ENCODE measurements at regions not wholly inside any gene's neighbourhood (a gene's known extent, or its start where the extent isn't known, plus 50 kb on each side); places are given as distances from the start of the nearest gene placed in this dataset.

GRCh38 chr18:39799006-39799405, 2156.0 kb upstream of the PIK3C3 start:
- peak overlapping the region; percentile 58 to 59 for H3K4me3 ChIP-seq (ENCODE audit: low read length in 2 of 2)

DNA sequence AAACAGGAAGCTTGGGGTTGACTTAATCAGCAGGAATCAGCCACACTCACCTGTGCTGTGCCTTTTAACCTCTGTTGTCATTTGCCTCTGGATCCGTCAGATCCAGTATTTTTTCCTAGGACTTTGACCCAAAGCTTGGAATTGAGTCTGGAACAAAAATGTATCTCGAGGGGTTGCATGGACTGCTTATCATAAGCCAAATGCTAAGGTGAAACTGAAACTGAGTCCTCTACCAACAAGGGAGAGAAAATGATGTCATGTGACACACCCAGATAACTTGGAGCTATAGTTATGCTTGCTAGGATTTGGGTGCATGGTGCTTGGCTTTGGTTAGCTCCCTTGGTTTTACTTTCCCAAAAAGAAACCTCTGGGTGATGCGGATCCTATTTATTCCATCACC, 2158.6 kb upstream of the PIK3C3 start:
- DNase-seq (ENCODE audit: low spot score): no peak
- WGBS, 2 donors (ENCODE audit: extremely low coverage in 2 of 2, insufficient read length in 2 of 2, insufficient replicate concordance in 1 of 2): no CpG with 5 or more reads among the region's 3 CpGs
- Histone ChIP-seq H3K23ac (ENCODE audit: low read depth, low read length, poor library complexity) (no peak overlapping the region), H3K27me3 (ENCODE audit: control insufficient read depth in 3 of 3, insufficient read depth in 3 of 3, low read depth in 1 of 3, low read length in 3 of 3) (no peaks in the 10 kb centered on the region), H3K9me3 (replicated peaks in 1 of 2; ENCODE audit: control insufficient read depth in 2 of 2, insufficient read depth in 1 of 2, low read depth in 1 of 2, low read length in 2 of 2) (peaks cover 0 to 4% of the 10 kb centered on the region in 2 donors), H3K27ac (replicated peaks; ENCODE audit: low read length) (no peak overlapping the region), H3K4me2 (ENCODE audit: insufficient read depth, low read length, poor library complexity, severe bottlenecking) (no peak overlapping the region), H2BK15ac (ENCODE audit: low read length) (no peak overlapping the region), H3K79me1 (ENCODE audit: low read depth, low read length) (no peaks in the 10 kb centered on the region), H4K8ac (ENCODE audit: low read depth, low read length) (no peak overlapping the region), H2BK120ac (ENCODE audit: low read depth, low read length) (no peak overlapping the region), H2AFZ (ENCODE audit: low read length) (no peak overlapping the region), H2BK5ac (ENCODE audit: low read length) (no peak overlapping the region), H3K4ac (ENCODE audit: low read length) (no peak overlapping the region), H3K4me3 (ENCODE audit: low read length in 2 of 2) (no peak overlapping the region), H3K4me1 (ENCODE audit: control insufficient read depth in 2 of 2, insufficient read depth in 1 of 2, low read depth in 1 of 2, low read length in 2 of 2) (peaks cover 0 to 36% of the 10 kb centered on the region in 2 donors), H2BK12ac (ENCODE audit: low read length) (no peak overlapping the region), H4K91ac (ENCODE audit: low read depth, low read length, poor library complexity) (no peak overlapping the region), H3K14ac (ENCODE audit: low read length) (no peak overlapping the region), H3K18ac (ENCODE audit: low read length) (no peak overlapping the region), H2AK5ac (ENCODE audit: low read depth, low read length) (no peak overlapping the region), H3K9ac (ENCODE audit: low read depth, low read length, poor library complexity) (no peak overlapping the region), H3K36me3 (replicated peaks in 1 of 2; ENCODE audit: control insufficient read depth in 2 of 2, insufficient read depth in 2 of 2, low read length in 2 of 2) (peaks cover 0 to 2% of the 10 kb centered on the region in 2 donors)

More at GRCh38 chr18:39799006-39799405, 2156.0 kb upstream of the PIK3C3 start:
- H3K36me3 ChIP-seq (replicated peaks in 1 of 2; ENCODE audit: control insufficient read depth in 2 of 2, insufficient read depth in 2 of 2, low read length in 2 of 2): peaks cover 0 to 2% of the 10 kb centered on the region in 2 donors
- H4K91ac ChIP-seq (ENCODE audit: low read depth, low read length, poor library complexity): no peak overlapping the region
- H3K27ac ChIP-seq (replicated peaks; ENCODE audit: low read length): no peak overlapping the region
- no peak overlapping the region for H3K4ac ChIP-seq (ENCODE audit: low read length)
- no peak overlapping the region for H3K4me2 ChIP-seq (ENCODE audit: insufficient read depth, low read length, poor library complexity, severe bottlenecking)
- peaks cover 0 to 16% of the 10 kb centered on the region in 2 donors for H3K9me3 ChIP-seq (replicated peaks in 1 of 2; ENCODE audit: control insufficient read depth in 2 of 2, insufficient read depth in 1 of 2, low read depth in 1 of 2, low read length in 2 of 2)
- H2AFZ ChIP-seq (ENCODE audit: low read length): no peak overlapping the region
- H2BK12ac ChIP-seq (ENCODE audit: low read length): no peak overlapping the region
- H2AK5ac ChIP-seq (ENCODE audit: low read depth, low read length): no peak overlapping the region
- peaks cover 0 to 17% of the 10 kb centered on the region in 2 donors for H3K4me1 ChIP-seq (ENCODE audit: control insufficient read depth in 2 of 2, insufficient read depth in 1 of 2, low read depth in 1 of 2, low read length in 2 of 2)
- no CpG with 5 or more reads among the region's 9 CpGs for WGBS, 2 donors (ENCODE audit: extremely low coverage in 2 of 2, insufficient read length in 2 of 2, insufficient replicate concordance in 1 of 2)
- no peak overlapping the region for H2BK5ac ChIP-seq (ENCODE audit: low read length)
- H3K9ac ChIP-seq (ENCODE audit: low read depth, low read length, poor library complexity): no peak overlapping the region
- H3K14ac ChIP-seq (ENCODE audit: low read length): no peak overlapping the region
- no peak overlapping the region for H3K23ac ChIP-seq (ENCODE audit: low read depth, low read length, poor library complexity)
- no peak overlapping the region for H4K8ac ChIP-seq (ENCODE audit: low read depth, low read length)
- H3K79me1 ChIP-seq (ENCODE audit: low read depth, low read length): no peaks in the 10 kb centered on the region
- DNase-seq (ENCODE audit: low spot score): no peak
- no peak overlapping the region for H2BK15ac ChIP-seq (ENCODE audit: low read length)
- no peak overlapping the region for H2BK120ac ChIP-seq (ENCODE audit: low read depth, low read length)
- H3K27me3 ChIP-seq (ENCODE audit: control insufficient read depth in 3 of 3, insufficient read depth in 3 of 3, low read depth in 1 of 3, low read length in 3 of 3): no peaks in the 10 kb centered on the region
- no peak overlapping the region for H3K18ac ChIP-seq (ENCODE audit: low read length)

DNA sequence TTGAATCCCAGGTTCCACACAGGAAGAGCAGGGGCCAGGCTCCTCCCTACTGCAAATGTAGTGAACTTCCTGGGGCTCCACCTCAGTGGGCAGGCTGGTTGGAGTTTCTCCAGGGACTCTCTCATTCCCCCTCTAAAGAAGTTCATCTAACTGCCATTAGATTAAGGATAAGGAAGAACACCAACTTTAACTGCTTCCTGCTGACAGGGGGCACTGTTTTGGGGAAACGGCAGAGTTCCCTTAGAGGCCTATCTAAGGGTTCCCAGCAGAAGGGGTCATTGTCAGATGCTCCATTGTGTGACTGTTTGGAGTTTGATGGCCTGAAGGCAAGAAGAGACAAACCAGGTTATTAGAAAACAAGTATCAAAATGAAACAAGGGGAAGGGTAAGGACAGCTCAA, 2159.7 kb upstream of the PIK3C3 start:
- no peak overlapping the region for H3K27ac ChIP-seq (replicated peaks; ENCODE audit: low read length)
- no peak overlapping the region for H3K4me2 ChIP-seq (ENCODE audit: insufficient read depth, low read length, poor library complexity, severe bottlenecking)
- no peak overlapping the region for H4K91ac ChIP-seq (ENCODE audit: low read depth, low read length, poor library complexity)
- H3K4me3 ChIP-seq (ENCODE audit: low read length in 2 of 2): no peak overlapping the region
- no peaks in the 10 kb centered on the region for H3K27me3 ChIP-seq (ENCODE audit: control insufficient read depth in 3 of 3, insufficient read depth in 3 of 3, low read depth in 1 of 3, low read length in 3 of 3)
- H2BK5ac ChIP-seq (ENCODE audit: low read length): no peak overlapping the region
- no peak overlapping the region for H3K23ac ChIP-seq (ENCODE audit: low read depth, low read length, poor library complexity)
- no peak for DNase-seq (ENCODE audit: low spot score)
- H3K9ac ChIP-seq (ENCODE audit: low read depth, low read length, poor library complexity): no peak overlapping the region
- no peak overlapping the region for H4K8ac ChIP-seq (ENCODE audit: low read depth, low read length)
- no peaks in the 10 kb centered on the region for H3K9me3 ChIP-seq (replicated peaks in 1 of 2; ENCODE audit: control insufficient read depth in 2 of 2, insufficient read depth in 1 of 2, low read depth in 1 of 2, low read length in 2 of 2)
- H2AFZ ChIP-seq (ENCODE audit: low read length): peak overlapping the region; percentile 53
- H3K36me3 ChIP-seq (replicated peaks in 1 of 2; ENCODE audit: control insufficient read depth in 2 of 2, insufficient read depth in 2 of 2, low read length in 2 of 2): no peaks in the 10 kb centered on the region
- peaks cover 0 to 36% of the 10 kb centered on the region in 2 donors for H3K4me1 ChIP-seq (ENCODE audit: control insufficient read depth in 2 of 2, insufficient read depth in 1 of 2, low read depth in 1 of 2, low read length in 2 of 2)
- whole genome bisulfite sequencing, 2 donors (ENCODE audit: extremely low coverage in 2 of 2, insufficient read length in 2 of 2, insufficient replicate concordance in 1 of 2): no CpG with 5 or more reads among the region's 1 CpG
- H3K79me1 ChIP-seq (ENCODE audit: low read depth, low read length): no peaks in the 10 kb centered on the region
- peak overlapping the region; percentile 46 for H3K18ac ChIP-seq (ENCODE audit: low read length)
- H3K4ac ChIP-seq (ENCODE audit: low read length): no peak overlapping the region
- H2BK12ac ChIP-seq (ENCODE audit: low read length): no peak overlapping the region
- no peak overlapping the region for H3K14ac ChIP-seq (ENCODE audit: low read length)
- H2BK15ac ChIP-seq (ENCODE audit: low read length): no peak overlapping the region
- no peak overlapping the region for H2BK120ac ChIP-seq (ENCODE audit: low read depth, low read length)
- H2AK5ac ChIP-seq (ENCODE audit: low read depth, low read length): no peak overlapping the region

GRCh38 chr18:39793609-39794008, 2161.4 kb upstream of the PIK3C3 start:
- Histone ChIP-seq H4K91ac (ENCODE audit: low read depth, low read length, poor library complexity) (no peak overlapping the region), H4K8ac (ENCODE audit: low read depth, low read length) (no peak overlapping the region), H2BK5ac (ENCODE audit: low read length) (no peak overlapping the region), H3K9ac (ENCODE audit: low read depth, low read length, poor library complexity) (no peak overlapping the region), H3K4ac (ENCODE audit: low read length) (no peak overlapping the region), H3K4me3 (ENCODE audit: low read length in 2 of 2) (no peak overlapping the region), H2AK5ac (ENCODE audit: low read depth, low read length) (no peak overlapping the region), H2BK120ac (ENCODE audit: low read depth, low read length) (no peak overlapping the region), H2BK12ac (ENCODE audit: low read length) (no peak overlapping the region), H3K9me3 (replicated peaks in 1 of 2; ENCODE audit: control insufficient read depth in 2 of 2, insufficient read depth in 1 of 2, low read depth in 1 of 2, low read length in 2 of 2) (no peaks in the 10 kb centered on the region), H3K27ac (replicated peaks; ENCODE audit: low read length) (no peak overlapping the region), H3K79me1 (ENCODE audit: low read depth, low read length) (no peaks in the 10 kb centered on the region), H3K4me1 (ENCODE audit: control insufficient read depth in 2 of 2, insufficient read depth in 1 of 2, low read depth in 1 of 2, low read length in 2 of 2) (peaks cover 0 to 36% of the 10 kb centered on the region in 2 donors), H3K36me3 (replicated peaks in 1 of 2; ENCODE audit: control insufficient read depth in 2 of 2, insufficient read depth in 2 of 2, low read length in 2 of 2) (no peaks in the 10 kb centered on the region), H2BK15ac (ENCODE audit: low read length) (no peak overlapping the region), H2AFZ (ENCODE audit: low read length) (peak overlapping the region; percentile 61), H3K18ac (ENCODE audit: low read length) (no peak overlapping the region), H3K23ac (ENCODE audit: low read depth, low read length, poor library complexity) (no peak overlapping the region), H3K14ac (ENCODE audit: low read length) (no peak overlapping the region), H3K4me2 (ENCODE audit: insufficient read depth, low read length, poor library complexity, severe bottlenecking) (no peak overlapping the region), H3K27me3 (ENCODE audit: control insufficient read depth in 3 of 3, insufficient read depth in 3 of 3, low read depth in 1 of 3, low read length in 3 of 3) (no peaks in the 10 kb centered on the region)
- DNase-seq (ENCODE audit: low spot score): no peak
- WGBS, 2 donors (ENCODE audit: extremely low coverage in 2 of 2, insufficient read length in 2 of 2, insufficient replicate concordance in 1 of 2): no CpG with 5 or more reads among the region's 5 CpGs

Data from neuronal stem cell (in vitro differentiated cells).